Retinal pigment epithelial cell (primary cell): ENCODE measurements at regions not wholly inside any gene's neighbourhood (a gene's known extent, or its start where the extent isn't known, plus 50 kb on each side); places are given as distances from the start of the nearest gene placed in this dataset.
"Not testable (repeated sequence)": the region's sequence is repeated elsewhere in the genome, so short reads cannot be mapped to it uniquely, and the experiment has no call there.

ENCODE experiments used
- DNase-seq: peaks from one replicate; pipeline ENCODE4 v3.0.0-alpha.2; 2010; ENCODE audit warnings: low read depth
- H3K4me3 ChIP-seq: 2 replicates; pipeline ENCODE4 v1.5.1; 2011; ENCODE audit warnings: mild to moderate bottlenecking, low read length, control low read depth, moderate library complexity
- TF ChIP-seq, protein P1 (sequence below): conservative IDR thresholded peaks from 2 replicates; pipeline ENCODE4 v1.5.1; 2011; ENCODE audit warnings: low read depth, low read length, control low read depth, inconsistent platforms

DNA sequence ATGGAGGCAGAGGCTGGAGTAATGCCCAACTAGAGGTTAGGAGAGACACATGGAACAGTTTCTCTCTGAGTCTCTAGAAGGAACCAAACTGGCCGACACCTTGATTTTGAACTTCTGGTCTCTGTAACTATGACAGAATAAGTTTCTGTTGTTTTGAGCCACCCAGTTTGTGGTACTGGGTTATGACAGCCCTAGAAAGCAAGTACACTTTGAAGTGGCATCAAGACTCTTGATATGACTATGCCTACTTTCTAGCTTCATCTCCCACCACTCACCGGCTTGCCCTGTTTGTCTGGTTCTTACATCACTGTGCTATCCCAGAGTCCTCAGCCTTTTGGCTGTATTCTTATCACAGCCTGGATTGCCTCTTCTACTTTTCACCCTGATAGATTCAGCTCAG, 230.3 kb upstream of the USP24 start:
- H3K4me3 ChIP-seq, result no peak overlapping the region
- TF ChIP-seq, protein P1, sequence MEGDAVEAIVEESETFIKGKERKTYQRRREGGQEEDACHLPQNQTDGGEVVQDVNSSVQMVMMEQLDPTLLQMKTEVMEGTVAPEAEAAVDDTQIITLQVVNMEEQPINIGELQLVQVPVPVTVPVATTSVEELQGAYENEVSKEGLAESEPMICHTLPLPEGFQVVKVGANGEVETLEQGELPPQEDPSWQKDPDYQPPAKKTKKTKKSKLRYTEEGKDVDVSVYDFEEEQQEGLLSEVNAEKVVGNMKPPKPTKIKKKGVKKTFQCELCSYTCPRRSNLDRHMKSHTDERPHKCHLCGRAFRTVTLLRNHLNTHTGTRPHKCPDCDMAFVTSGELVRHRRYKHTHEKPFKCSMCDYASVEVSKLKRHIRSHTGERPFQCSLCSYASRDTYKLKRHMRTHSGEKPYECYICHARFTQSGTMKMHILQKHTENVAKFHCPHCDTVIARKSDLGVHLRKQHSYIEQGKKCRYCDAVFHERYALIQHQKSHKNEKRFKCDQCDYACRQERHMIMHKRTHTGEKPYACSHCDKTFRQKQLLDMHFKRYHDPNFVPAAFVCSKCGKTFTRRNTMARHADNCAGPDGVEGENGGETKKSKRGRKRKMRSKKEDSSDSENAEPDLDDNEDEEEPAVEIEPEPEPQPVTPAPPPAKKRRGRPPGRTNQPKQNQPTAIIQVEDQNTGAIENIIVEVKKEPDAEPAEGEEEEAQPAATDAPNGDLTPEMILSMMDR, result no peak
- DNase-seq, result no peak

DNA sequence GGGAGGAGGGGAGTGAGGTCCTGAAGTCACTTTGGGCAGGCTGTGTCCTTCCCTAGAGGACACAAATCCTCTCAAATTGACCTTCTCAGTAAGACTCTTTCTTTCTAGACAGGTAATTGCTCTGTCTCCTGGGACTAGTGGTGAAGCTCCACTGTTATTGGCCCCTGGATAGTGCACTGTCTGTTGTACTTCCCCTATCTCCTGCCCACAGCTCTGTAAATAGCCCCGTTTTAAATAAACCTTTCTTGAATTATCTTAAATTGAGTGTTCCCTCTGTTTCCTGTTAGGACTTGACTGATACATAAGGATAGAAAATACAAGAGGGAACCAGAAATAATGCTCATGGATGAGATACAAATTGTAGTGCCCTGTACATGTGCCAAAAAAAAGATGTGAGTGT, 229.5 kb upstream of the USP24 start:
- TF ChIP-seq, protein P1, result no peak
- no peak for DNase-seq

DNA sequence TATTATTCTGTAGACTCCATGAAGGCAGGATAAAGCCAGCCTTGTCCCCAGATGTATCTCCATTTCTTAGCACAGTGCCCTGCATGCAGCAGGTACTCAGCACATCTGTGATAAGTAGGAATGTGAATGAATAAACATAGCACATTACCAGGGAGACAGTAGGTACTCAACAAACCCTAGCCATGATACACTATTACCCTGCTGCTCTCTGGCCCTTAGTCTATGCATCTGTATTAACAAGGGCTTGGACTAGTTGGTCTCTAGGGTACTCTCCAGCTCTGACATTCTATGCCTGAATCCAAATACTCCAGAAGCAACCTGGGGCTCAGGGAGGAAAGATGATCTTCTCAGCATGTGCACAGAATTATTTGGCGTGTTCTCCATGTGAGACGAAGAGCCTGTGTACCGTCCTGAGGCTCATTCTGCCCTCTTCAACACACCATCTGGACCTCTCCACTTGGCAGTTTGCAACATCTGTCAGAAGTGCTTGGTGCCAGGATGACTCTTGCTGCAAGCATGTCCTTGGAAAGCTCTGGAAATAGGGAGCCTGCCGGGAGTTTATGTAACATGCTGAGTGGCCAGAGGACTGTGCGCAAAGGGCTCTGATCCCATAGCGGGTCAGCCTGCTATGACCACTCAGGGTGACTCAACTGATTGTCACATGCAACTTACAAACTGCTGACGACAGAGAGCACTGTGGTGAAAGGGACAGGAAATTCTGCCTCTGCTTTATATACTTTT, 228.2 kb upstream of the USP24 start:
- peak; percentile 77 for DNase-seq
- no peak overlapping the region for H3K4me3 ChIP-seq
- TF ChIP-seq, protein P1, result no peak

More for the DNA sequence above, 229.5 kb upstream of the USP24 start:
- H3K4me3 ChIP-seq, result no peak overlapping the region

DNA sequence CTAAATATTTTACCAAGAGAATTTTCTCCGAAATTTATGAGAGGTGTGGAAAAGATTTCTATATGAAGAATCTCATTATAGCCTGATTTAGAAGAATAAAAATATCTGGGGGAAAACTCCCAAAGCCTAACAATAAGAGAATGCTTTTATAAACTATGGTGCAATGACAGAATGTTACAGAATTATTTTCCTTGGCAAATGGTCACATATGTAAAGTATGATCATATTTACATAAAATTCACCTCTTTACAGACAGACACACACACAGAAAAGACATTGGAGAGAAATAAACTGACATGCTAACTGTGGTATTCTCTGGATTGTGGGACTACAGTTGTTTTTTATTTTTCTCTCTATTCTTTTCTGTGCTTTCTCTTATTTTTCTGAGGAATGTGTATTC, 226.3 kb upstream of the USP24 start:
- no peak overlapping the region for H3K4me3 ChIP-seq
- TF ChIP-seq, protein P1, result no peak
- no peak for DNase-seq

DNA sequence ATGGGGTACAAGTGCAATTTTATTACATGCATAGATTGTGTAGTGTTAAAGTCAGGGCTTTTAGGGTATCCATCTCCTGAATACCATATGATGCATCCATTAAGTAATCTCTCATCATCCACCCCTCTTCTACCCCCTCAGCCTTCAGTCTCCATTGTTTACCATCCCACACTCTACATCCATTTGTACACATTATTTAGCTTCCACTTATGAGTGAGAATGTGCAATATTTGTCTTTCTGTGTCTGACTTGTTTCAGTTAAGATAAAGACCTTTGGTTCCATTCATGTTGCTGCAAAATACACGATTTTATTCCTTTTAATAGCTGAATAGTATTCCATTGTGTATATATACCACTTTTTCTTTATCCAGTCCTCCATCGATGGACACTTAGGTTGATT, 222.5 kb upstream of the USP24 start:
- H3K4me3 ChIP-seq, result no peak overlapping the region
- DNase-seq, result no peak
- TF ChIP-seq, protein P1, result no peak

DNA sequence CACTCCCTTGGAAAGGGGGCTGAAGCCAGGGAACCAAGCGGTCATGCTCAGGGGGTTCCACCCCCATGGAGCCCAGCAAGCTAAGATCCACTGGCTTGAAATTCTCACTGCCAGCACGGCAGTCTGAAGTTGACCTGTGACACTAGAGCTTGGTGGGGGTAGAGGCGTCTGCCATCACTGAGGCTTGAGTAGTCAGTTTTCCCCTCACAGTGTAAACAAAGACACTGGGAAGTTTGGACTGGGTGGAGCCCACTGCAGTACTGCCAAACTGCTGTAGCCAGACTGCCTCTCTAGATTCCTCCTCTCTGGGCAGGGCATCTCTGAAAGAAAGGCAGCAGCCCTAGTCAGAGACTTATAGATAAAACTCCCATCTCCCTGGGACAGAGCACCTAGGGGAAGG, 215.6 kb upstream of the USP24 start:
- not testable (repeated sequence) for H3K4me3 ChIP-seq, DNase-seq

DNA sequence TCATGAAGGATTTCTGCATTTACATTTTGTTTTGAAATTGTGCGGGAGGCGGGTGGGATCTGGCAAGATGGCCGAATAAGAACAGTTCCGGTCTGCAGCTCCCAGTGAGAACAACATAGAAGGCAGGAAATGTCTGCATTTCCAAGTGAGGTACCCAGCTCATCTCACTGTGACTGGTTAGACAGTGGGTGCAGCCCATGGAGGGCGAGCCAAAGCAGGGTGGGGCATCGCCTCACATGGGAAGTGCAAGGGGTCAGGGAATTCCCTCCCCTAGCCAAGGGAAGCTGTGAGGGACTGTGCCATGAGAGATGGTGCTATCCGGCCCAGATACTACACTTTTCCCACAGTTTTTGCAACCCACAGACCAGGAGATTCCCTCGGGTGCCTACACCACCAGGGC, 215.0 kb upstream of the USP24 start:
- not testable (repeated sequence) for DNase-seq, H3K4me3 ChIP-seq

DNA sequence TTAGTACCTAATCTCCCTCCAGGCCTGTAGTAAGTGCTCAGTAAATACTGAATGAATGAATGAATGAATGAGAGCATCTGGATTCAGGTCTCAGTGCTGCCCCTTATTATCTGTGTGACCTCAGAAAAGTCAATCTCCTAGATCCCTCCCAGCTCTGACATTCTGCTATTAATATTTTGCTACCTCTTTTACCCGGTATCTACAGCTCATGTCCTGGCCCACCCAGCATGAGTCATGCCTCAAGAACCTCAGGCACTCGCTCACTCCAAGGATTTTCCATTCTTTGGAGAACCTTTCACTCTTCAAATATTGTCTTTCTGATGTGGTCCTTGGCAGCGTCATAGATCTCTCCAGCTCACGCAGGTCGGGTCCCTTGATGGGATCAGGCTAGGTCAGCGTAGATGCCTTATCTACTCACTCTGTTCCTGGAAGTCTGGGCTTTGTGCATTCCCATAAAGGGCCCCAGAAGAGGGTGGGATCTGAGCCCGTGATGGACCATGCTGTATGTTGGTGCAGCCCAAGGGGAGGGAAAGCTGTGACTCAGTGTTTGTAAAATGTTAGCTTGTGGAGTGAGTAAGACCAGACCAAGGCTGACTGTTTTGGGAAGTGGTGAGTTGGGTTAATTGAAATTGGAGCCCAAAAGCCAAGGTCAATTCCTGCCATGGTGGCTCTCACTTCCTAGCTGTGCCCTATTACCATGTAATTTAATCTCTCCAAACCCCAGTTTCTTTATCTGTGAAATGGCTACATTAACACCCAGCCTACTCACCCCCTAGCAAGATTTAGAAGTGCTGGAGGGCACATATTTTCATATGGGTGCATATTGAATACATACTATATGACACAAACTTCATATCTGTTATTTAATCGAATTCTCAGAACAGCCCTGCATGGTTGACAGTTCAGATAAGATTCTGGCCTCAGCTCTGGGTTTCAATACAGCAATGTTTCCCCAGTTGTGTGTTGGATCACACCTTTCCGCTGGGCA, 214.1 kb upstream of the USP24 start:
- no peak overlapping the region for H3K4me3 ChIP-seq
- TF ChIP-seq, protein P1, result no peak
- peak; percentile 100 for DNase-seq
